Osteocyte (in vitro differentiated cells): ENCODE measurements at regions not wholly inside any gene's neighbourhood (a gene's known extent, or its start where the extent isn't known, plus 50 kb on each side); places are given as distances from the start of the nearest gene placed in this dataset.

Experiments used
- DNase-seq: peaks from one replicate; pipeline ENCODE4 v3.0.0; 2021; ENCODE audit warnings: mixed read lengths; ENCODE audit not compliant: unreplicated experiment; ENCODE audit errors: extremely low spot score
- H3K27ac Mint-ChIP-seq: one replicate; pipeline ENCODE4 v1.8.0; 2021; ENCODE audit warnings: mild to moderate bottlenecking, mixed read lengths; ENCODE audit not compliant: unreplicated experiment
- H3K27me3 Mint-ChIP-seq: one replicate; pipeline ENCODE4 v1.8.0; 2021; ENCODE audit warnings: mixed read lengths; ENCODE audit not compliant: unreplicated experiment
- H3K36me3 Mint-ChIP-seq: one replicate; pipeline ENCODE4 v1.8.0; 2021; ENCODE audit warnings: mixed read lengths; ENCODE audit not compliant: unreplicated experiment
- H3K4me1 Mint-ChIP-seq: one replicate; pipeline ENCODE4 v1.8.0; 2021; ENCODE audit warnings: mixed read lengths; ENCODE audit not compliant: unreplicated experiment
- H3K4me3 Mint-ChIP-seq: one replicate; pipeline ENCODE4 v1.8.0; 2021; ENCODE audit warnings: mild to moderate bottlenecking, moderate library complexity, mixed read lengths; ENCODE audit not compliant: unreplicated experiment
- H3K9me3 Mint-ChIP-seq: one replicate; pipeline ENCODE4 v1.8.0; 2021; ENCODE audit warnings: mixed read lengths; ENCODE audit not compliant: unreplicated experiment
- CTCF ChIP-seq: fragments of 200-600 bp; sonication (generic); IDR thresholded peaks from 2 replicates; pipeline ENCODE4 v1.5.0; 2021; ENCODE audit warnings: antibody characterized with exemption, mild to moderate bottlenecking, moderate library complexity

GRCh38 chr2:19577723-19578122 is 219.3 kb upstream of the OSR1 start:
- Mint-ChIP-seq H3K4me3 (no peak overlapping the region), H3K27me3 (peaks cover 3% of the 10 kb centered on the region), H3K4me1 (peaks cover 52% of the 10 kb centered on the region), H3K9me3 (no peaks in the 10 kb centered on the region), H3K27ac (no peak overlapping the region), H3K36me3 (no peaks in the 10 kb centered on the region)
- TF ChIP-seq CTCF: no peak
- no peak for DNase-seq

- H3K36me3 Mint-ChIP-seq: no peaks in the 10 kb centered on the region
- no peaks in the 10 kb centered on the region for H3K9me3 Mint-ChIP-seq
- H3K27me3 Mint-ChIP-seq: peaks cover 13% of the 10 kb centered on the region
- no peak for TF ChIP-seq CTCF
- no peak overlapping the region for H3K4me3 Mint-ChIP-seq
- no peak for DNase-seq
- peaks cover 52% of the 10 kb centered on the region for H3K4me1 Mint-ChIP-seq
- H3K27ac Mint-ChIP-seq: no peak overlapping the region
These were observed 218.0 kb upstream of the OSR1 start for GRCh38 chr2:19576411-19576810.

GRCh38 chr2:19575641-19576040 is 217.2 kb upstream of the OSR1 start:
- H3K27me3 Mint-ChIP-seq: peaks cover 15% of the 10 kb centered on the region
- H3K4me1 Mint-ChIP-seq: peaks cover 44% of the 10 kb centered on the region
- DNase-seq: no peak
- no peak overlapping the region for H3K4me3 Mint-ChIP-seq
- no peak for TF ChIP-seq CTCF
- no peaks in the 10 kb centered on the region for H3K36me3 Mint-ChIP-seq
- H3K9me3 Mint-ChIP-seq: no peaks in the 10 kb centered on the region
- H3K27ac Mint-ChIP-seq: no peak overlapping the region

GRCh38 chr2:19574778-19575260 is 216.4 kb upstream of the OSR1 start:
- Mint-ChIP-seq H3K4me3 (no peak overlapping the region), H3K36me3 (no peaks in the 10 kb centered on the region), H3K27me3 (peaks cover 15% of the 10 kb centered on the region), H3K4me1 (peaks cover 36% of the 10 kb centered on the region), H3K27ac (no peak overlapping the region), H3K9me3 (no peaks in the 10 kb centered on the region)
- no peak for TF ChIP-seq CTCF
- DNase-seq: no peak

- no peaks in the 10 kb centered on the region for H3K9me3 Mint-ChIP-seq
- H3K27ac Mint-ChIP-seq: no peak overlapping the region
- no peak for DNase-seq
- H3K4me1 Mint-ChIP-seq: peaks cover 29% of the 10 kb centered on the region
- H3K4me3 Mint-ChIP-seq: no peak overlapping the region
- no peak for TF ChIP-seq CTCF
- no peaks in the 10 kb centered on the region for H3K36me3 Mint-ChIP-seq
- H3K27me3 Mint-ChIP-seq: peaks cover 17% of the 10 kb centered on the region
These were observed 215.4 kb upstream of the OSR1 start for GRCh38 chr2:19573784-19574183.
